Lower leg skin (tissue), 4 donors: ENCODE measurements at regions not wholly inside any gene's neighbourhood (a gene's known extent, or its start where the extent isn't known, plus 50 kb on each side); places are given as distances from the start of the nearest gene placed in this dataset.
A peak's percentile ranks its signal among the peaks of the same experiment; 100 is the strongest.

Experiments
- DNase-seq, 2 donors: peaks; one replicate each; pipeline ENCODE4 v3.0.0-alpha.2; 2019; ENCODE audit warnings: low spot score in 2 of 2
- H3K4me3 ChIP-seq: fragments of 200-600 bp; sonication (generic); 2 replicates; pipeline ENCODE4 v1.5.1; 2017; ENCODE audit warnings: mild to moderate bottlenecking, low read depth; ENCODE audit not compliant: poor library complexity, severe bottlenecking
- POLR2A ChIP-seq, 2 donors: fragments of 450-650 bp; IDR thresholded peaks; one replicate each; pipeline ENCODE4 v1.6.1; 2016 to 2017; ENCODE audit warnings: antibody characterized with exemption in 2 of 2, mild to moderate bottlenecking in 1 of 2, moderate library complexity in 1 of 2
- WGBS, 2 donors: methylation state at CpG; one replicate each; pipeline ENCODE4 v1.1.5; 2018; 5-methylcytosine and 5-hydroxymethylcytosine counted together
- intact Hi-C: fragments of 100-400 bp; cut with DNase I; formaldehyde crosslinking; loops from one replicate; pipeline ENCODE4 v1.15.0; 2023; ENCODE audit warnings: low total_unique reads
- TF ChIP-seq, protein P1 (sequence below), 3 donors: fragments of 450-650 bp; IDR thresholded peaks; one replicate each; pipeline ENCODE4 v1.5.1; 2016; ENCODE audit warnings: antibody characterized with exemption in 3 of 3, mild to moderate bottlenecking in 3 of 3, moderate library complexity in 2 of 3

DNA sequence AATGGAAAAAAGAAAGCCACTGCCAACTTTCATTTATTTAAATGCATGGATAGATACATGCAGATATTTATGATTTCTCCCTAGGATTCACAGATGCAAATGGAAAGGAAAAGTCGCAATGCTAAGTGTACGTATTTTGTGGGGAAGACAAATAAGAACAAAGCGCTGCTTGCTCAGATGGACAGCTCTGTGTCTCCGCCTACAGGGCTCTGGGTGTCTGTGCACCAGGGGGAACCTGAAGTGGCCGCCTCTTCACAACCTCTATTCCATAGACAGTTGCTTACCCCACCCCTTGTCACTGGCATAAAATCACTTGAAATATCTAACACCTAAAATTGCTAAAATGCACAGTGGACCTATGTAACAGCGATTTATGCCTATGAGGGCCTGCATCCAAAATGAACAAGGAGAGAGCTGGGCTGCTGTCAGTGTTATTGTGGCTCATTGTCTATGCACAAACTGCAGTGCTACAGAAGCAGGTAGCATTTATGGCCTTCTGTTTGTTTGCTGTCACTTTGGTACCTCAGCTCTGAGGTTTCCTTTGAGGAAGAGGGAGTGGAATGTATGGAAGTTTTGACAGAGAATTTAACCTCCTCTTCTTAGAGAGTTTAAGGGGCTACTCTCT lies 58.6 kb upstream of the PAGE1 start:
- DNase-seq = peak in 1 of 2 donors; percentile 14
- WGBS, 2 donors = 4 to 17% methylated on average over 6 of the region's 6 CpGs
- intact Hi-C loops = no loop called here
- H3K4me3 ChIP-seq = no peak overlapping the region
- TF ChIP-seq, protein P1, sequence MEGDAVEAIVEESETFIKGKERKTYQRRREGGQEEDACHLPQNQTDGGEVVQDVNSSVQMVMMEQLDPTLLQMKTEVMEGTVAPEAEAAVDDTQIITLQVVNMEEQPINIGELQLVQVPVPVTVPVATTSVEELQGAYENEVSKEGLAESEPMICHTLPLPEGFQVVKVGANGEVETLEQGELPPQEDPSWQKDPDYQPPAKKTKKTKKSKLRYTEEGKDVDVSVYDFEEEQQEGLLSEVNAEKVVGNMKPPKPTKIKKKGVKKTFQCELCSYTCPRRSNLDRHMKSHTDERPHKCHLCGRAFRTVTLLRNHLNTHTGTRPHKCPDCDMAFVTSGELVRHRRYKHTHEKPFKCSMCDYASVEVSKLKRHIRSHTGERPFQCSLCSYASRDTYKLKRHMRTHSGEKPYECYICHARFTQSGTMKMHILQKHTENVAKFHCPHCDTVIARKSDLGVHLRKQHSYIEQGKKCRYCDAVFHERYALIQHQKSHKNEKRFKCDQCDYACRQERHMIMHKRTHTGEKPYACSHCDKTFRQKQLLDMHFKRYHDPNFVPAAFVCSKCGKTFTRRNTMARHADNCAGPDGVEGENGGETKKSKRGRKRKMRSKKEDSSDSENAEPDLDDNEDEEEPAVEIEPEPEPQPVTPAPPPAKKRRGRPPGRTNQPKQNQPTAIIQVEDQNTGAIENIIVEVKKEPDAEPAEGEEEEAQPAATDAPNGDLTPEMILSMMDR (IDR thresholded peaks at IDR 0.05) = no peak
- no peak for TF ChIP-seq POLR2A (IDR thresholded peaks at IDR 0.05)

DNA sequence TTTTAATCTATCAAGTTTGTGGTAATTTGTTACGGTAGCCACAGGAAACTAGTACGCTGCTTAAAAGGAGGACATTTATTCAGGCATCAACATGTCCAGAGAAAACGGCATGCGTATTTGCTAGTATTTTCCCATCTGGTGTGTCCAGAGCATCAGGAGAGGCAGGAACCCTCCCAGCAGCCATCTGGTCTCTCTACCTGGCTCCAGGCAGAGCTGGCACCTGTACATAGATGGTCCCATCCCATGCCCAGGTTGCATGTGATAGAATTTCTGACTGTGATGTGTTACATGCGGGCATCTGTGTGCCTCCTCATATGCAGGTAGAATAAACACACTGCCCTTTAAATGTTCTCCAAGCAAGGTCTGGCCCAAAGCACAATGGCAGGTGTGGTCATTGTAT lies 57.9 kb upstream of the PAGE1 start:
- no peak for TF ChIP-seq POLR2A (IDR thresholded peaks at IDR 0.05)
- TF ChIP-seq, protein P1 (IDR thresholded peaks at IDR 0.05) = no peak
- WGBS, 2 donors = 84 to 88% methylated on average over 5 of the region's 5 CpGs
- intact Hi-C loops = no loop called here
- DNase-seq = no peak
- no peak overlapping the region for H3K4me3 ChIP-seq

DNA sequence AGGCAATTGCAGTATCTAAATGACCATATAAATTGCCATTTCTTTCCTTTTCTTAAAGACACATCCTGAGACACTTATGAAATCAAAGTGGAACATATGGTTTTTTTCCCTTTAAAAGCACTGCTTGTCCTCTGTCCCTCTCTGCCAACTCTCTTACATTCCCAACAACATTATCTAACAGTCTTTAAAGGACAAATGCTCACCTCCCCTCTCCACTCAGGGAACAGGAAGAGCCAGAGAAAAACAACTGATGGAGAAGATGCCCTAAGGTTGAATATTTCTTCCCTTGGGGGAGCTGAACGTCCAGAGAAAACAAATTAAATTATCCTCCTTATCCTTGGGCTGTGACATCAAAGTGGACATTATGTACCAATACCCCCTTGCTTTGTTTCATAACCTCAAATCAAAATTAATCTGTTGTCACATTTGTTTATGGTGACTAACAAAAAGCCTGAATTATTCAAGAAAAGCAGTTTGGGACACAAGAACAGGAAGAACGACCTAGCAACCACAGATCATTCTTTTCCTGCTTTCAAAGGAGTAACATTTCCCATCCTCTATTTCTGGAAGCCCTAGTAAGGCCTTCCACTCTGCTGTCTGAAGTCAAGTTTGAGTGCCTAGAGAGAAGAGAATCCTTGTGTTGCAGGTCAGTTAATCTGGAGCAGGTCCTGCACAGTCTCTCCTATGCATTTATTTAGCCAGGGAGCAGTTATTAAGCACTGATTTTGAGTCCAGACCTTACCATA lies 52.6 kb upstream of the PAGE1 start:
- H3K4me3 ChIP-seq = no peak overlapping the region
- no peak for DNase-seq
- WGBS, 2 donors = 3 to 33% methylated on average over 2 of the region's 2 CpGs
- TF ChIP-seq POLR2A (IDR thresholded peaks at IDR 0.05) = no peak
- TF ChIP-seq, protein P1 (IDR thresholded peaks at IDR 0.05) = no peak
- intact Hi-C loops = no loop called here

DNA sequence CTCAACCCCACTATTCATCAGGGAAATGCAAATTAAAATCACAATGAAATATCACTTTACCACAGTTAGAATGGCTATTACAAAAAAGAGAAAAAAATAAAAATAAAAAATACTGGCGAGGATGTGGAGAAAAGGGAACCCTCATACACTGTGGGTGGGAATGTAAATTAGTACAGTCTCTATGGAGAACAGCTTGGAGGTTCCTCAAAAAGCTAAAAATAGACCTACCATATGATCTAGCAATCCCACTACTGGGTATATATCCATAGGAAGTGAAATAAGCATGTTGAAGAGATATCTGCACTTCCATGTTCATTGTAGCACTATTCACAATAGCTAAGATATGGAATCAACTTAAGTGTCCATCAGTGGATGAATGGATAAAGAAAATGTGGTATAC lies 50.5 kb upstream of the PAGE1 start:
- no peak for DNase-seq
- intact Hi-C loops = no loop called here
- WGBS, 2 donors = 64 to 65% methylated on average over 1 of the region's 1 CpG
- TF ChIP-seq POLR2A (IDR thresholded peaks at IDR 0.05) = no peak
- TF ChIP-seq, protein P1 (IDR thresholded peaks at IDR 0.05) = no peak
- H3K4me3 ChIP-seq = no peak overlapping the region
